ENCODE measurements at regions not wholly inside any gene's neighbourhood (a gene's known extent, or its start where the extent isn't known, plus 50 kb on each side); places are given as distances from the start of the nearest gene placed in this dataset.

DNA sequence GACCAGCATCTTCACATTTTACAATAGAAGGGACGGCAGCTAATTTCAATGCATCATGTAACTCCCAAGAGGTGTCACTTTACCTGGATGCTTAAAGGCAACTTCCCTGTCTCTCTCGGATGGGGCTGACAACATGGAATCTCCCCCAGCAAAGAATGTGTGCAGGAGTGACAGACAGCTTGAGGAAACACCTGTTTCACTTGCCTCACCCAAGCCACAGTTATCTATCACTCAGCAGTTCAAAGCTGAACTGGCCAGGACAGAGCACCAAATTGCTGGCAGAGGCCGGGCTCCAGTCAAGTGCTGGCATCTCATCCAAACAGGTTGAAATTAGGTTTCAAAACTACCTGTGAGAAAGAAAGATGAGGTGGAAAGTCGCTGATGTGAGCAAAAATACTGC, 538.0 kb upstream of the PLXNA2 start:
- H4K20me1 ChIP-seq (ENCODE audit: low read depth, low read length): no peaks in the 10 kb centered on the region
- H2AFZ ChIP-seq (ENCODE audit: low read depth, low read length, severe bottlenecking): no peak overlapping the region
- H3F3A ChIP-seq (ENCODE audit: insufficient read depth): no peaks in the 10 kb centered on the region
- H3K4me3 ChIP-seq (ENCODE audit: insufficient read depth, low read length, poor library complexity, severe bottlenecking): no peak overlapping the region
- H3K9ac ChIP-seq (ENCODE audit: low read length): no peak overlapping the region
- H3K79me2 ChIP-seq (ENCODE audit: insufficient read depth, low read length): no peaks in the 10 kb centered on the region
- H3K36me3 ChIP-seq (ENCODE audit: low read length): no peaks in the 10 kb centered on the region
- H3K27ac ChIP-seq (ENCODE audit: low read depth, low read length): no peak overlapping the region
- H3K4me2 ChIP-seq (ENCODE audit: low read depth, low read length, poor library complexity, severe bottlenecking): no peak overlapping the region
- no peaks in the 10 kb centered on the region for H3K9me2 ChIP-seq (replicated peaks; ENCODE audit: insufficient read depth, low read length)
- H3K9me3 ChIP-seq (ENCODE audit: insufficient read depth, low read length): no peaks in the 10 kb centered on the region
- H3K27me3 ChIP-seq (ENCODE audit: low read length): no peaks in the 10 kb centered on the region
- TF ChIP-seq EZH2phosphoT487 (conservative IDR thresholded peaks at IDR 0.05; ENCODE audit: low read length): no peak
- TF ChIP-seq, protein P1, sequence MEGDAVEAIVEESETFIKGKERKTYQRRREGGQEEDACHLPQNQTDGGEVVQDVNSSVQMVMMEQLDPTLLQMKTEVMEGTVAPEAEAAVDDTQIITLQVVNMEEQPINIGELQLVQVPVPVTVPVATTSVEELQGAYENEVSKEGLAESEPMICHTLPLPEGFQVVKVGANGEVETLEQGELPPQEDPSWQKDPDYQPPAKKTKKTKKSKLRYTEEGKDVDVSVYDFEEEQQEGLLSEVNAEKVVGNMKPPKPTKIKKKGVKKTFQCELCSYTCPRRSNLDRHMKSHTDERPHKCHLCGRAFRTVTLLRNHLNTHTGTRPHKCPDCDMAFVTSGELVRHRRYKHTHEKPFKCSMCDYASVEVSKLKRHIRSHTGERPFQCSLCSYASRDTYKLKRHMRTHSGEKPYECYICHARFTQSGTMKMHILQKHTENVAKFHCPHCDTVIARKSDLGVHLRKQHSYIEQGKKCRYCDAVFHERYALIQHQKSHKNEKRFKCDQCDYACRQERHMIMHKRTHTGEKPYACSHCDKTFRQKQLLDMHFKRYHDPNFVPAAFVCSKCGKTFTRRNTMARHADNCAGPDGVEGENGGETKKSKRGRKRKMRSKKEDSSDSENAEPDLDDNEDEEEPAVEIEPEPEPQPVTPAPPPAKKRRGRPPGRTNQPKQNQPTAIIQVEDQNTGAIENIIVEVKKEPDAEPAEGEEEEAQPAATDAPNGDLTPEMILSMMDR (IDR thresholded peaks at IDR 0.05; ENCODE audit: insufficient read depth, low read length, poor library complexity, severe bottlenecking): no peak

DNA sequence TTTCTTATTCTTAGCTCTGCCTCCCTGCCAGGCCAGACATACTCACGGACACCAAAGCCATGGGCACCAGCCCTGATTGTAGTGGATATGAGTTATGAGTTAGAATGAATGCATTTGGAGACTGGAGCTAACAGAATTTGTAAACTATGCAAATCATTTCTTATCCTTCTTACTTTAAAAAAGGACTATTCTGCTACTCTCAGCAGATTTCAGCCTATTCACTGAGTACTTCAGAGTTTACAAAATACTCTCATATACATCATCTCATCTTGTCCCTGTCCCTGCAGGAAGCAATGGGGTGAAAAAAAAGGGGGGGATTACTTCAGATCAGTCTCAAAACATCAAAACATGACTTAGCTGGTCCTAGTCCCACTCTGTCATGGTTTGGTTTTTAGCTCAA, 541.4 kb upstream of the PLXNA2 start:
- H3F3A ChIP-seq (ENCODE audit: insufficient read depth): no peaks in the 10 kb centered on the region
- H3K9me3 ChIP-seq (ENCODE audit: insufficient read depth, low read length): no peaks in the 10 kb centered on the region
- no peak for TF ChIP-seq EZH2phosphoT487 (conservative IDR thresholded peaks at IDR 0.05; ENCODE audit: low read length)
- TF ChIP-seq, protein P1 (IDR thresholded peaks at IDR 0.05; ENCODE audit: insufficient read depth, low read length, poor library complexity, severe bottlenecking): no peak
- H3K9me2 ChIP-seq (replicated peaks; ENCODE audit: insufficient read depth, low read length): no peaks in the 10 kb centered on the region
- H3K4me3 ChIP-seq (ENCODE audit: insufficient read depth, low read length, poor library complexity, severe bottlenecking): no peak overlapping the region
- H3K79me2 ChIP-seq (ENCODE audit: insufficient read depth, low read length): no peaks in the 10 kb centered on the region
- no peak overlapping the region for H3K4me2 ChIP-seq (ENCODE audit: low read depth, low read length, poor library complexity, severe bottlenecking)
- H3K36me3 ChIP-seq (ENCODE audit: low read length): no peaks in the 10 kb centered on the region
- H3K9ac ChIP-seq (ENCODE audit: low read length): no peak overlapping the region
- H3K27ac ChIP-seq (ENCODE audit: low read depth, low read length): no peak overlapping the region
- H2AFZ ChIP-seq (ENCODE audit: low read depth, low read length, severe bottlenecking): no peak overlapping the region
- H4K20me1 ChIP-seq (ENCODE audit: low read depth, low read length): no peaks in the 10 kb centered on the region
- no peaks in the 10 kb centered on the region for H3K27me3 ChIP-seq (ENCODE audit: low read length)

- no peak overlapping the region for H3K4me3 ChIP-seq (ENCODE audit: insufficient read depth, low read length, poor library complexity, severe bottlenecking)
- H3K9ac ChIP-seq (ENCODE audit: low read length): no peak overlapping the region
- TF ChIP-seq EZH2phosphoT487 (conservative IDR thresholded peaks at IDR 0.05; ENCODE audit: low read length): no peak
- TF ChIP-seq, protein P1 (IDR thresholded peaks at IDR 0.05; ENCODE audit: insufficient read depth, low read length, poor library complexity, severe bottlenecking): no peak
- H3K9me3 ChIP-seq (ENCODE audit: insufficient read depth, low read length): no peaks in the 10 kb centered on the region
- H3K9me2 ChIP-seq (replicated peaks; ENCODE audit: insufficient read depth, low read length): no peaks in the 10 kb centered on the region
- no peaks in the 10 kb centered on the region for H4K20me1 ChIP-seq (ENCODE audit: low read depth, low read length)
- no peak overlapping the region for H3K27ac ChIP-seq (ENCODE audit: low read depth, low read length)
- H3F3A ChIP-seq (ENCODE audit: insufficient read depth): no peaks in the 10 kb centered on the region
- no peaks in the 10 kb centered on the region for H3K36me3 ChIP-seq (ENCODE audit: low read length)
- H3K79me2 ChIP-seq (ENCODE audit: insufficient read depth, low read length): no peaks in the 10 kb centered on the region
- no peak overlapping the region for H3K4me2 ChIP-seq (ENCODE audit: low read depth, low read length, poor library complexity, severe bottlenecking)
- no peaks in the 10 kb centered on the region for H3K27me3 ChIP-seq (ENCODE audit: low read length)
- H2AFZ ChIP-seq (ENCODE audit: low read depth, low read length, severe bottlenecking): no peak overlapping the region
Observed at GRCh38 chr1:208787219-208787618, 543.0 kb upstream of the PLXNA2 start.

Measured in SU-DHL-6 (cell line).